ENCODE measurements at regions not wholly inside any gene's neighbourhood (a gene's known extent, or its start where the extent isn't known, plus 50 kb on each side); places are given as distances from the start of the nearest gene placed in this dataset.

DNA sequence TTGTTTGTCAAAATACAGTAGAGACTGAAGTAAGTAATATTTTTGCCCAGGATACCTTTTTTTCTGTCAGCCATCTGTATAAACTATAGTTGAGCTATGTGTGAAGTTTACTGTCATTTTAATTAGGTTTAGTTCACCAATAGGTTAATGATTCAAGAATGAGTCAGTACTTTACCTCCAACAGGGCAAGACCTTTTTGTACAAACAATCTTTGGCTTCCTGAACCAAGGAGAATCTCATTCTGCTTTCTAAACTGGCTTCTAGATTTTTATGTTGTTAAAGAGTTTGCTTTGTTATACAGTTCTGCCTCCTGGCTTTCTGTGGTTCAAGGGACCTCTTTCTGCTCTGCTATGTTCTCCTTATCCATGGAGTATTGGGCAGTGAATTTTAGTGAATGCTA lies 412.0 kb upstream of the NR3C2 start:
- no peak overlapping the region for H3K4me3 ChIP-seq (ENCODE audit: control insufficient read depth, low read depth, low read length)
- TF ChIP-seq, protein P1, sequence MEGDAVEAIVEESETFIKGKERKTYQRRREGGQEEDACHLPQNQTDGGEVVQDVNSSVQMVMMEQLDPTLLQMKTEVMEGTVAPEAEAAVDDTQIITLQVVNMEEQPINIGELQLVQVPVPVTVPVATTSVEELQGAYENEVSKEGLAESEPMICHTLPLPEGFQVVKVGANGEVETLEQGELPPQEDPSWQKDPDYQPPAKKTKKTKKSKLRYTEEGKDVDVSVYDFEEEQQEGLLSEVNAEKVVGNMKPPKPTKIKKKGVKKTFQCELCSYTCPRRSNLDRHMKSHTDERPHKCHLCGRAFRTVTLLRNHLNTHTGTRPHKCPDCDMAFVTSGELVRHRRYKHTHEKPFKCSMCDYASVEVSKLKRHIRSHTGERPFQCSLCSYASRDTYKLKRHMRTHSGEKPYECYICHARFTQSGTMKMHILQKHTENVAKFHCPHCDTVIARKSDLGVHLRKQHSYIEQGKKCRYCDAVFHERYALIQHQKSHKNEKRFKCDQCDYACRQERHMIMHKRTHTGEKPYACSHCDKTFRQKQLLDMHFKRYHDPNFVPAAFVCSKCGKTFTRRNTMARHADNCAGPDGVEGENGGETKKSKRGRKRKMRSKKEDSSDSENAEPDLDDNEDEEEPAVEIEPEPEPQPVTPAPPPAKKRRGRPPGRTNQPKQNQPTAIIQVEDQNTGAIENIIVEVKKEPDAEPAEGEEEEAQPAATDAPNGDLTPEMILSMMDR (conservative IDR thresholded peaks at IDR 0.05; ENCODE audit: control insufficient read depth, insufficient read depth, low read depth, low read length), result no peak
- no peak for DNase-seq (ENCODE audit: low read depth)

GRCh38 chr4:148852092-148852699 lies 410.0 kb upstream of the NR3C2 start:
- no peak for DNase-seq (ENCODE audit: low read depth)
- H3K4me3 ChIP-seq (ENCODE audit: control insufficient read depth, low read depth, low read length), result no peak overlapping the region
- TF ChIP-seq, protein P1 (conservative IDR thresholded peaks at IDR 0.05; ENCODE audit: control insufficient read depth, insufficient read depth, low read depth, low read length), result no peak

GRCh38 chr4:148850257-148850995 lies 408.2 kb upstream of the NR3C2 start:
- TF ChIP-seq, protein P1 (conservative IDR thresholded peaks at IDR 0.05; ENCODE audit: control insufficient read depth, insufficient read depth, low read depth, low read length), result no peak
- no peak overlapping the region for H3K4me3 ChIP-seq (ENCODE audit: control insufficient read depth, low read depth, low read length)
- no peak for DNase-seq (ENCODE audit: low read depth)

DNA sequence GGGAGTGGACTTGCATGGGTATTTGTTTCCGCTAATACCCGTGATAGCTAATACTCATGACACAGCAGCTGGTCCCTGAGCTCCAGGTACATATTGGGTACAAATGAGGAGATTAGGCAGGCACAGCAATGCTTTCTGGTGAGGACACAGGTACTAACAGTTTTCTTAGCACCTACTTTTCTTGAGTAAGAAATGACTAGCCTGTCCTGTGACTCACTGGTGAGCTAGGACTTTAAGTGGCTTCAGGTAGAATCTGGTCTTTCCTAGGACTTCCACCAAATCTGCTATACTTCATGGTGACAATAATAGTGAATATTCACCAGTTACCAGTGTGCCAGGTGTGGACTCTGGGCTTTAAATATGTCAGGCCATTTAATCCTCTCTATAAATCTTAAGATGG lies 407.4 kb upstream of the NR3C2 start:
- DNase-seq (ENCODE audit: low read depth), result no peak
- no peak overlapping the region for H3K4me3 ChIP-seq (ENCODE audit: control insufficient read depth, low read depth, low read length)
- TF ChIP-seq, protein P1 (conservative IDR thresholded peaks at IDR 0.05; ENCODE audit: control insufficient read depth, insufficient read depth, low read depth, low read length), result no peak

DNA sequence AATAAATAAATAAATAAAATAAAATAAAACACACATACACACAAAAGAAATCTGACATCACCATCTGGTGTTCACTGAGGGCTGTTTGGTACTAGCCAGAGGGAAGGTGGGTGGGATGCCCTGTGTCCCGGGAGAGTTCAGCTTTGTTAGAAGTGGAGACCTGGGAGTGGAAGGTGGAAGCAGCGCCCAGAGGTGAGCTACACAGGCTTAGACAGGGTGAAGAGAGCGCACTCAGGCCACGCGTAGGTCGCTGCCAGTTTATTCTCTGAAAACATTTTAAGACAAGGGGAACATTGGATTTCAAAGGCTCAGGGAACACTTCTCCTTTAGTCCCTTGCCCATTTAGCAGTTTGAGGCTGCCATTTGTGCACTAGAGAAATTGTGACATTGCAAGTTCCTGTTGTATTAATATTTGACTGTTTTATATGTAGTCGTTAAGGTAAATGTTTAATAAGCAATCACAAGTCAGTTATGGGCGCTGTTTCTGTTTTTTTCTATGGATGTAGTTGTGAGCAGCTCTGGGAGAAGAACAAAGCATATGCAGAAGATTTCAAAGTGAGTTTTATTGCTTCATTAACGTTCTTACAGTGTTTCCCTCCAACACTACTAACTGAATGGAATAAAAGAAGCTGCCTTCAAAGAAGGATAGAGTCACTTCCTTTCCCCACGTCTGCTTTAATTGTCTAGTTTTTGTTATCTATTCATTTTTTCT lies 405.5 kb upstream of the NR3C2 start:
- no peak overlapping the region for H3K4me3 ChIP-seq (ENCODE audit: control insufficient read depth, low read depth, low read length)
- TF ChIP-seq, protein P1 (conservative IDR thresholded peaks at IDR 0.05; ENCODE audit: control insufficient read depth, insufficient read depth, low read depth, low read length), result no peak
- no peak for DNase-seq (ENCODE audit: low read depth)

GRCh38 chr4:148845609-148846008 lies 403.4 kb upstream of the NR3C2 start:
- no peak for DNase-seq (ENCODE audit: low read depth)
- TF ChIP-seq, protein P1 (conservative IDR thresholded peaks at IDR 0.05; ENCODE audit: control insufficient read depth, insufficient read depth, low read depth, low read length), result no peak
- no peak overlapping the region for H3K4me3 ChIP-seq (ENCODE audit: control insufficient read depth, low read depth, low read length)
